Esophagus muscularis mucosa (tissue), 4 donors: ENCODE measurements at regions not wholly inside any gene's neighbourhood (a gene's known extent, or its start where the extent isn't known, plus 50 kb on each side); places are given as distances from the start of the nearest gene placed in this dataset.

Experiments used
- DNase-seq: peaks from one replicate; pipeline ENCODE4 v3.0.0-alpha.2; 2017; ENCODE audit errors: extremely low spot score
- H3K27ac ChIP-seq, 4 donors: fragments of 200-600 bp; sonication (generic); replicated peaks in 1 of 4; 1 replicate in 3 of 4; 2 replicates in 1 of 4; pipeline ENCODE4 v1.5.1; 2016 to 2019; ENCODE audit warnings: mild to moderate bottlenecking in 1 of 4
- H3K27me3 ChIP-seq, 4 donors: fragments of 200-600 bp; sonication (generic); one replicate each; pipeline versions ENCODE4 v1.5.1 to v1.6.0; 2016 to 2019
- H3K36me3 ChIP-seq, 4 donors: fragments of 200-600 bp; sonication (generic); one replicate each; pipeline ENCODE4 v1.5.1; 2016 to 2019
- H3K4me1 ChIP-seq, 4 donors: fragments of 200-600 bp; sonication (generic); one replicate each; pipeline ENCODE4 v1.5.1; 2016 to 2019
- H3K4me3 ChIP-seq, 4 donors: fragments of 200-600 bp; sonication (generic); 1 replicate in 2 of 4; 2 replicates in 2 of 4; pipeline ENCODE4 v1.5.1; 2016 to 2019; ENCODE audit warnings: mild to moderate bottlenecking in 4 of 4, moderate library complexity in 1 of 4
- H3K9me3 ChIP-seq, 4 donors: fragments of 200-600 bp; sonication (generic); 1 replicate in 3 of 4; 2 replicates in 1 of 4; pipeline ENCODE4 v1.5.1; 2016 to 2019
- CTCF ChIP-seq, 3 experiments: fragments of 200-600 bp in 2 of 3; fragments of 450-650 bp in 1 of 3; sonication (generic) in 2 of 3; IDR thresholded peaks; one replicate each; pipeline ENCODE4 v1.5.1; 2017 to 2019; ENCODE audit warnings: antibody characterized with exemption in 3 of 3, mild to moderate bottlenecking in 2 of 3, moderate library complexity in 1 of 3
- EP300 ChIP-seq: sonication (generic); formaldehyde crosslinking; IDR thresholded peaks from one replicate; pipeline ENCODE4 v1.6.1; 2017; ENCODE audit warnings: antibody characterized with exemption
- POLR2A ChIP-seq: fragments of 450-650 bp; IDR thresholded peaks from one replicate; pipeline ENCODE4 v1.6.1; 2017; ENCODE audit warnings: antibody characterized with exemption, moderate library complexity, mild to moderate bottlenecking, low read depth
- POLR2AphosphoS5 ChIP-seq, 2 donors: sonication (generic); formaldehyde crosslinking; IDR thresholded peaks; one replicate each; pipeline ENCODE4 v1.6.1; 2017; ENCODE audit warnings: antibody characterized with exemption in 2 of 2
- WGBS: methylation state at CpG from one replicate; pipeline ENCODE4 v1.1.5; 2018; 5-methylcytosine and 5-hydroxymethylcytosine counted together
- intact Hi-C: fragments of 100-400 bp; cut with DNase I; formaldehyde crosslinking; loops from one replicate; pipeline ENCODE4 v1.15.1; 2023

GRCh38 chr15:47412802-47413201, 304.5 kb upstream of the SEMA6D start:
- TF ChIP-seq EP300: no peak
- no peak for TF ChIP-seq CTCF (IDR thresholded peaks at IDR 0.05)
- no peak for TF ChIP-seq POLR2A
- no peak for TF ChIP-seq POLR2AphosphoS5 (IDR thresholded peaks at IDR 0.05)
- 96% methylated on average over 4 of the region's 4 CpGs for whole genome bisulfite sequencing
- no peak overlapping the region for H3K4me3 ChIP-seq
- DNase-seq: no peak
- H3K9me3 ChIP-seq: no peaks in the 10 kb centered on the region
- intact Hi-C loops: no loop called here
- H3K36me3 ChIP-seq: no peaks in the 10 kb centered on the region
- H3K27ac ChIP-seq: no peak overlapping the region
- H3K4me1 ChIP-seq: peaks cover 13 to 66% (median 64%) of the 10 kb centered on the region in 4 donors
- no peaks in the 10 kb centered on the region for H3K27me3 ChIP-seq

- H3K4me3 ChIP-seq: no peak overlapping the region
- intact Hi-C loops: no loop called here
- no peak for DNase-seq
- H3K36me3 ChIP-seq: no peaks in the 10 kb centered on the region
- no peak overlapping the region for H3K27ac ChIP-seq
- TF ChIP-seq POLR2A (no peak), POLR2AphosphoS5 (IDR thresholded peaks at IDR 0.05) (no peak), EP300 (no peak), CTCF (IDR thresholded peaks at IDR 0.05) (no peak)
- H3K9me3 ChIP-seq: no peaks in the 10 kb centered on the region
- 67% methylated on average over 2 of the region's 2 CpGs for WGBS
- H3K27me3 ChIP-seq: no peaks in the 10 kb centered on the region
- peaks cover 4 to 52% (median 50%) of the 10 kb centered on the region in 4 donors for H3K4me1 ChIP-seq
Observed at GRCh38 chr15:47414207-47414606, 303.1 kb upstream of the SEMA6D start.

GRCh38 chr15:47415539-47415971, 301.8 kb upstream of the SEMA6D start:
- intact Hi-C loops: no loop called here
- no peak overlapping the region for H3K4me3 ChIP-seq
- peaks cover 0 to 38% (median 37%) of the 10 kb centered on the region in 4 donors for H3K4me1 ChIP-seq
- no peaks in the 10 kb centered on the region for H3K27me3 ChIP-seq
- WGBS: 56% methylated on average over 1 of the region's 1 CpG
- no peaks in the 10 kb centered on the region for H3K36me3 ChIP-seq
- no peak for DNase-seq
- no peak overlapping the region for H3K27ac ChIP-seq
- TF ChIP-seq CTCF (IDR thresholded peaks at IDR 0.05) (no peak), EP300 (no peak), POLR2A (no peak), POLR2AphosphoS5 (IDR thresholded peaks at IDR 0.05) (no peak)
- no peaks in the 10 kb centered on the region for H3K9me3 ChIP-seq

GRCh38 chr15:47422881-47423665, 294.2 kb upstream of the SEMA6D start:
- peaks cover 0 to 9% (median 2%) of the 10 kb centered on the region in 4 donors for H3K4me1 ChIP-seq
- 17% methylated on average over 1 of the region's 1 CpG for WGBS
- TF ChIP-seq POLR2AphosphoS5 (IDR thresholded peaks at IDR 0.05): no peak
- no peak for TF ChIP-seq EP300
- no peak for TF ChIP-seq CTCF (IDR thresholded peaks at IDR 0.05)
- no peak for TF ChIP-seq POLR2A
- no peaks in the 10 kb centered on the region for H3K9me3 ChIP-seq
- no peak overlapping the region for H3K27ac ChIP-seq
- H3K4me3 ChIP-seq: no peak overlapping the region
- no peaks in the 10 kb centered on the region for H3K36me3 ChIP-seq
- intact Hi-C loops: no loop called here
- H3K27me3 ChIP-seq: no peaks in the 10 kb centered on the region
- no peak for DNase-seq
